Activated gamma-delta T cell (primary cell): ENCODE measurements at regions not wholly inside any gene's neighbourhood (a gene's known extent, or its start where the extent isn't known, plus 50 kb on each side); places are given as distances from the start of the nearest gene placed in this dataset.

ENCODE experiments used
- DNase-seq: peaks from one replicate; lab custom pipeline; 2025; lab: John Stamatoyannopoulos, UW

GRCh38 chr17:17417718-17418181 lies 59.0 kb upstream of the MED9 start:
- no peak for DNase-seq

- DNase-seq, result no peak
These were observed 57.6 kb upstream of the MED9 start for GRCh38 chr17:17419166-17419565.

- DNase-seq, result no peak
These were observed 57.2 kb upstream of the MED9 start for GRCh38 chr17:17419631-17420030.

GRCh38 chr17:17420082-17420481 lies 56.7 kb upstream of the MED9 start:
- DNase-seq, result no peak

GRCh38 chr17:17420561-17421269 lies 56.1 kb upstream of the MED9 start:
- no peak for DNase-seq

GRCh38 chr17:17421346-17422216 lies 55.2 kb upstream of the MED9 start:
- DNase-seq, result no peak

GRCh38 chr17:17422217-17422610 lies 54.6 kb upstream of the MED9 start:
- no peak for DNase-seq

- no peak for DNase-seq
These were observed 54.2 kb upstream of the MED9 start for GRCh38 chr17:17422641-17423040.

GRCh38 chr17:17423656-17424055 lies 53.1 kb upstream of the MED9 start:
- DNase-seq, result no peak

- DNase-seq, result no peak
These were observed 52.2 kb upstream of the MED9 start for GRCh38 chr17:17424552-17424951.

GRCh38 chr17:17425005-17425404 lies 51.8 kb upstream of the MED9 start:
- no peak for DNase-seq

GRCh38 chr17:17425591-17425990 lies 51.2 kb upstream of the MED9 start:
- no peak for DNase-seq

- DNase-seq, result no peak
These were observed 50.6 kb upstream of the MED9 start for GRCh38 chr17:17426184-17426583.
